NCI-H2171 treated with DMSO at 0.1 percent for 48 hours (cell line): ENCODE measurements at regions not wholly inside any gene's neighbourhood (a gene's known extent, or its start where the extent isn't known, plus 50 kb on each side); places are given as distances from the start of the nearest gene placed in this dataset.

ENCODE experiments used
- DNase-seq: peaks from one replicate; lab custom pipeline; 2025; lab: John Stamatoyannopoulos, UW

DNA sequence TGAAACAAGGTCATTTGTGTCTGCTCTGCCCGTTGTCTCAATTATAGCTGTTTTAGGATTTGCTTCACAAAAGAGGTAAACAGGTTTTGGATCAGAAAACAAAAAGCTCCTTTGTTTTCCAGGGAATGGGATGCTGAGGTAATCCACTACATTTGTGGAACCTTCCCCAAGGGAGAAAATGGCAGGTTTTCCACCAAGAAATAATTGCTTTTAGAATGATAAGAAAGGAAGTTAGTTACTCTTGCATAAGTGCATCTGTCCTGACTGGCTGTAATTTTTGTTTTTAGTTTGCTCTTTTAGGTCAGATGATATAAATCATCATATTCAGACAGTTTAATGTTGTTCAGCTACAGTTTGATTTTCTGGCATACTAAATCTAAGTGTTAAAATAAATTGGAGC, 198.5 kb upstream of the COL8A1 start:
- no peak for DNase-seq

- no peak for DNase-seq
These were observed 204.2 kb upstream of the COL8A1 start for GRCh38 chr3:99434190-99434589.

GRCh38 chr3:99430348-99431134, 207.9 kb upstream of the COL8A1 start:
- DNase-seq = no peak

DNA sequence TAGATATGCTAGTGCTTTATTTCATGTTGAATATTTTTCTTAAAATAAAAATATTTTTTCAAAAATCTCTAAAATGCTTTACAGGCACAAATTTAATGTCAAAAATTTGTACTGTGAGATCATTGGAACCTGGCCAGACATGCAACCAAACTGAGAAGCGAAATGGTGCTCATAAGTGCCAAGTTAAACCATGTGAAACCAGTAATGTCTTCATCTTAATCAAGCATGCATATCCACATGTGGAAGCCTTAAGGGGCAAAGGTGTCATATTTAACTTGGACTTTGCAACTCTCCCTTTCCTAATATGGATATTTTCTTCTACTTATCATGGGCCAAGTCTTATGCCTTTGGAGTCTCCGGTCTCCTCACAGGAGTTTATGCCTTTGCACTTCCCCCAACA, 208.9 kb upstream of the COL8A1 start:
- no peak for DNase-seq

GRCh38 chr3:99425930-99426329, 212.5 kb upstream of the COL8A1 start:
- no peak for DNase-seq

DNA sequence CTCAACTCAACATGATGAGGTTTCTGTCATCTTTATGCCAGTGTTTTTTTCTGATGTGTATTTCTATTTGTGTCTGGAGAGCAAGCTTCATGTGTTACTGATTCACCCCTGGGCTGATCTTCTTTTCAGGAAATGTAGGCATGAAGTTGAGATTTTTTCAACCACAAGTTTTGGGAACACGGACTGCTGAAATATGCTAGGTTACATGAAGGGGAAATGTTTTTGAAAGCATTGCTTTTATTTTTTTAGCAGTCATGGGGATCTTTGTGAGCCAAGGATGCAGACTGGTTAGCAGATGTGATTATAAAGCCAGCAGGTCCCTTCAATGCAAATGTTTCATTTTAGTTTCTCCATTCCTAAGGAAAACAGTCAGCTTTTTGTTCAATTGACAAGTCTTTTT, 219.3 kb upstream of the COL8A1 start:
- no peak for DNase-seq

- no peak for DNase-seq
These were observed 219.7 kb upstream of the COL8A1 start for GRCh38 chr3:99418709-99419108.

DNA sequence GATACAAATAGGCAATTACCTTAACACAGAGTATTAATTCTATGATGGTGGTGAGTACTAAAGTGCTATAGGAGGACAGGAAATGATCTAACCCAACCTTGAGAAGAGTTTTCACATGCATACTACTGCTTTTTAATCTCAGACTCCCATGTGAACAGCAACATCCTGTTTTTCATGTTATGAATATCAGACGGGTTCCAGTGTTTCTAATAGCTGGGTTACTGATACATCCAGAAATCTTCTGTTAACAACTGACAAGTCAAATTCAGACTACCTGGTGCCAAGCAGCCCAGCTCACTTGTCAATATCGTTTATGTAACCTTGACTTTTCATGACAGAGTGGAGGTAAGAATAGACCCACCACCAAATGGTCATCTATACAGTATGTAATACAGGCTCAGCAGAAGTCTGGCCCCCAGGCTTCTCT, 220.2 kb upstream of the COL8A1 start:
- DNase-seq = no peak

GRCh38 chr3:99413504-99413903, 224.9 kb upstream of the COL8A1 start:
- DNase-seq = no peak

- DNase-seq = no peak
These were observed 227.5 kb upstream of the COL8A1 start for GRCh38 chr3:99410789-99411311.

DNA sequence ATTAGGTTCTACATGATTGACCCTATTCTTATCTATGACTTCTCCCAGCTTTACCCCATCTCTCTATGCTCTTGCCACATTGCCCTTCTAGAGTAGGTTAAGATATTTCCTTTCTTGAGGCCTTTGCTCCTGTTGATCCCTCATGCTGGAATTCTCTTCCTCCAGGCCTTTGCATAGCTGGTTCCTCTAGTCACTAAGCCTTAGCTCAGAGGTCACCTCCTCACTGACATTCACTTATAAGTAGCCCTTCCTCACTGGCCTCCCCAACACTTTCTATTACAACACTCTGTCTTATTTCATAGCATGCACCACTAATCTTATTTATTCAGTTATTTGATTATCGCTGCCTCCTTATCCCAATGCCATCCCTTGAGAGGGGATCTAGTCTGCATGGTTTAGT, 228.4 kb upstream of the COL8A1 start:
- DNase-seq = no peak

DNA sequence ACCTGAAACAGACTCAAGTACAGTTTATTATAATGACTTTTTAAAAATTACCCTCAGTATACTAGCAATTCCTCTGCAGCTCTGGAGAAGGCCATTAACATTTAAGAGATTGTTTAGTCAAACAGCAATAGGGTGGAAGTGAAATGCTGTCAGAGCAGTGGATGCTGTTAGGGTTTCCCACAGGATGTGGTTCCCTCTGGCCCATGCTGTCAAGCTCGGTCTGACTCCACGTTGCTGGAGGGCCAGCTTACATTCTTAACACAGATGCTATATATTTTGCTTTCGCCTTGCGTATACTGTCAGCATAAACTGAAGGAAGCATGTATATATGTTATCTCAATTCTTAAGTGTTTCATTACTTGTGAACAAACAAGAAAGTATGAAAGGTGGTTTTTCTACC, 231.1 kb upstream of the COL8A1 start:
- DNase-seq = no peak

GRCh38 chr3:99402755-99403154, 235.6 kb upstream of the COL8A1 start:
- DNase-seq = no peak

DNA sequence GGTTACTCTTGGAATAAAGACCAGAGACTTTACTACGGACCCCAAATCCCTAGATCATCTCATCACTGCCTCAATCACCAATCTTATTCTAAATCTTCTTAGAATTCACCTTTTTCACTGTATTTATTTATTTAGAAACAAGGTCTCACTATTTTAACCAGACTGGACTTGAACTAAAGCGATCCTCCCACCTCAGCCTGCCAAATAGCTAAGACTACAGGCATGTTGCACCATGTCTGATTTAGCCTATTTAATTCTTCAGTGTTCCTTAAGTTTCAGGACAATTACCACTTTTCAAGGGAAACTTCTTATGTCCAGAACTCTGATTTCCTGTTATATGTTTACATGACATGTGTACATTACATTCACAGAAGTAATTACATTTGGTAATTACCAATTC, 238.0 kb upstream of the COL8A1 start:
- no peak for DNase-seq

GRCh38 chr3:99396651-99397275, 241.6 kb upstream of the COL8A1 start:
- DNase-seq = no peak

GRCh38 chr3:99394831-99395778, 243.3 kb upstream of the COL8A1 start:
- DNase-seq = no peak

DNA sequence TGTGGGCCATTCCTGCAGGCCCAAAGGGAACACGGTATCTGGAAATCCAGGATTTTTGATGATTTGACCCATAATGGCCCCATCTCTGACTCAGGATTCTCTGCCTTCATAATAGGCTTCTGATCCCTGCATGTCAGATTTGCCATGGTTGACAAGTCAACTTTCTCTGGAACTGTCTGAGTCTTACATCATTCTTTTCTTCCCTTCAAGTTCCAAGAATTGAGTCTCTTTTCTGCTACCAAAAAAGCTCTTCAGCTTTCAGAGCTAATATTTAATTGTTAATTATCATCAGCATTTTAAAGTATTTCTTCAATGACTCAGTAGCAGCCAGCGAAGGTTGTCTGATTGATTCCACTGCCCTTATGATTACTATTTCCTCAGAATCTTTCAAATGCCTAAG, 244.4 kb upstream of the COL8A1 start:
- DNase-seq = no peak

DNA sequence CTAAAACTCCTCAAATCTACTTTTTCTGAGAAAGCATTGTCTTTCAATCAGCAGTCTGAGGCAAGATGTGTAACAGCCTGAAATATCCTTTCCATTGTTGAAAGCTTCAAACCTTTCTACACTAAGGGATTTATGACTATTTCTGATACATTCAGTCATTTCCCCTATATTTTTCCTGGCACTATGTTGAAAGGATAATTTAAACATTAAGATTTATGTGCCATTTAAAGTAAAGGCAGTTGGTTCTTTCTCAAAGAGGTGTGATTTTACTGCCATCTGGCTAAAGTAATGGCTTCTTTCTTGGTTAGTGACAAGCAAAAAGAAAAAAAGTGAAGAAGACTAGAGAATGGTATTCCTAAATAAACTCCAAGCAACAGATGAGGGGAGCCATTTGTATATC, 249.6 kb upstream of the COL8A1 start:
- no peak for DNase-seq

- no peak for DNase-seq
These were observed 253.8 kb upstream of the COL8A1 start for GRCh38 chr3:99384596-99384995.

DNA sequence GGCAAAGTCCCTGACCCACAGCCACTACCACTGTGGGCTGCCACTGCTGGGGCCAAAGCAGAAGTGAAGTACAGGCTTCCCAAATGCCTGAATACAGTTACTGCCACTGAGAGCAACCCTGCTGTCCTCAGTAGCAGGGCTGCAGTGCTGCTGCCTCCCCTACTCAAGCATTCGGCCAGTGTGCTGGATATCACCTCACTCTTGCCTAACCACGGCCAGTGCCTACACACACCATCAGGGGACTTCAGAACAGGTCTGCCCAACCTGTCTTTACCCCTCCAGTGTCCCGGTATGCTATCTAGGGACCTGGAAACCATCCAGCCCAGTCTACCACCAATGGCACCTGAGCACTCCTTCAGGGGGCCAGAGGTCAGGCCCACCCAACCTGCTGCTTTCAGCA, 261.5 kb upstream of the COL8A1 start:
- DNase-seq = no peak

DNA sequence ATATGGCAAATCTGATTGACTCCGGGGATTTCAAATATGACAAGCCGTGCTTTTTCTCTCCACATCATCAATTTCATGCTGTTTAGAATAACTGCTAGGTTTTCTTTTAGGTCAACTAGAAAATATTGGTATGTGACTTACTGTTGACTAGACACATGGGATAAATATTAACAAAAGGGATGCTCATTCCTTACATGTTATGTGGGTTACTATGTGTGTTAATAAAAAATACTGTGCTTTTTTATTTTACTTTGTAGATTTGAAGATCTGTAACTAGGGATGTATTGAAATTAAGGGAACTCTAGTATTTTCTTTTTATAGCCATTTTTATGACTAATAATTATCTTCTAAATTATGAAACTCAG, 264.6 kb upstream of the COL8A1 start:
- DNase-seq = no peak

DNA sequence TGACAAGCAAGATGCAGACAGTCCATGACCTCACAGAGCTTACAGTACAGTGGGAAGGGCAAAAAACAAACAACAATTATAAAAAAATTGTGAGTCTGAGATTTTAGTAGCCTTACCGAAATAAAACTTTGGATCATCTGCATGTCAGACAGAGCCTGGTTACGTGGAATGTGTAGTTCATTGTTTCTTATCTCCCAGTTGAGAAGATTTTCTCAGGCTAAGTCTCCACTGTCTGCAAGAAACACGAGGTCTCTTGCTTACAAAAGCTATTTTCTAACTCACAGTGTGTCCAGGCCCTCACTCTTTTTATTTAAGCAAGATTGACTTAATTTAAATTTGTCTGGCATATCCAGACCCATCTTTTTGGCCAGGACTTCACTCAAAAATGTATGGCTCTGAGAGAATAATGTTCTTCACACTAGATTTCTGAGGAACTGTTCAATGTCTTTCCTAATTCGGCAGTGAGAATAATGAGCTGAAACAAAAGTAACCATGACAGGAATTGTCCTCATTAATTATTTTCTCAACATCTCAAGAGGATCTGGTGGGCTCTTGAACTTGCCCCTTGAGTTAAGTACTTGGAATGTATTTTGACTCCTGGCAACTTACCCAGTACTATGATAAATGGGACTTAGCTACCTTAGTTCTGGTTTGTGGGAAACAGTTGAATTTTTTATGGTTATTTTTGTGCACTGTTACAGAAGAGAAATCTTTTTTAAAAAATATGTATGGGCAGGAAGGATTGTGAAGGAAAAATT, 265.1 kb upstream of the COL8A1 start:
- no peak for DNase-seq
